ENCODE measurements at regions not wholly inside any gene's neighbourhood (a gene's known extent, or its start where the extent isn't known, plus 50 kb on each side); places are given as distances from the start of the nearest gene placed in this dataset.

DNA sequence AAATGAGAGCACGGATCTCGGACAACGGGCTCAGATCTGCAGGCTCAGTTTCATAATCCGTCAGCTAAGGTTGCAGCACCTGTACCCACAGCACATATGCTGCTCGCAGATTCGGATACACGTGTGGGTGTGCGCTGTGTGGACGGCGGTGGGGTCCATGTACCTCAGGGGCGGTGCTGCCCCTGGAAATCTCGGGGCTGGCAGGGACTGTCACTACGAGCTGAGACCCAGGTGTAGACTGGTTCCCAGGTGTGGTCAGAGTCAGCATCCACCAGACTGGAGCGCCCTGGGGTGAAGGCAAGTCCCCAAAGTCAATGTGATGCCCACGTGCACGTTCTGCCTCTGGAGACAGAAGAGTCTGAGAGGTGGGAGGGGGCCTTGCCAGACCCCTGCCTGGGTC lies 989.3 kb downstream of the BRD1 start:
- no peak overlapping the region for H3K4me3 Mint-ChIP-seq
- TF ChIP-seq, protein P1, sequence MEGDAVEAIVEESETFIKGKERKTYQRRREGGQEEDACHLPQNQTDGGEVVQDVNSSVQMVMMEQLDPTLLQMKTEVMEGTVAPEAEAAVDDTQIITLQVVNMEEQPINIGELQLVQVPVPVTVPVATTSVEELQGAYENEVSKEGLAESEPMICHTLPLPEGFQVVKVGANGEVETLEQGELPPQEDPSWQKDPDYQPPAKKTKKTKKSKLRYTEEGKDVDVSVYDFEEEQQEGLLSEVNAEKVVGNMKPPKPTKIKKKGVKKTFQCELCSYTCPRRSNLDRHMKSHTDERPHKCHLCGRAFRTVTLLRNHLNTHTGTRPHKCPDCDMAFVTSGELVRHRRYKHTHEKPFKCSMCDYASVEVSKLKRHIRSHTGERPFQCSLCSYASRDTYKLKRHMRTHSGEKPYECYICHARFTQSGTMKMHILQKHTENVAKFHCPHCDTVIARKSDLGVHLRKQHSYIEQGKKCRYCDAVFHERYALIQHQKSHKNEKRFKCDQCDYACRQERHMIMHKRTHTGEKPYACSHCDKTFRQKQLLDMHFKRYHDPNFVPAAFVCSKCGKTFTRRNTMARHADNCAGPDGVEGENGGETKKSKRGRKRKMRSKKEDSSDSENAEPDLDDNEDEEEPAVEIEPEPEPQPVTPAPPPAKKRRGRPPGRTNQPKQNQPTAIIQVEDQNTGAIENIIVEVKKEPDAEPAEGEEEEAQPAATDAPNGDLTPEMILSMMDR (IDR thresholded peaks at IDR 0.05; ENCODE audit: unreplicated experiment in 3 of 3), result no peak
- H3K27ac Mint-ChIP-seq, result no peak overlapping the region
- H3K36me3 Mint-ChIP-seq (ENCODE audit: low read depth), result no peaks in the 10 kb centered on the region
- H3K27me3 Mint-ChIP-seq (ENCODE audit: low read depth), result peaks cover 31% of the 10 kb centered on the region
- no peaks in the 10 kb centered on the region for H3K4me1 Mint-ChIP-seq
- H3K9me3 Mint-ChIP-seq, result peaks cover under 1% of the 10 kb centered on the region

DNA sequence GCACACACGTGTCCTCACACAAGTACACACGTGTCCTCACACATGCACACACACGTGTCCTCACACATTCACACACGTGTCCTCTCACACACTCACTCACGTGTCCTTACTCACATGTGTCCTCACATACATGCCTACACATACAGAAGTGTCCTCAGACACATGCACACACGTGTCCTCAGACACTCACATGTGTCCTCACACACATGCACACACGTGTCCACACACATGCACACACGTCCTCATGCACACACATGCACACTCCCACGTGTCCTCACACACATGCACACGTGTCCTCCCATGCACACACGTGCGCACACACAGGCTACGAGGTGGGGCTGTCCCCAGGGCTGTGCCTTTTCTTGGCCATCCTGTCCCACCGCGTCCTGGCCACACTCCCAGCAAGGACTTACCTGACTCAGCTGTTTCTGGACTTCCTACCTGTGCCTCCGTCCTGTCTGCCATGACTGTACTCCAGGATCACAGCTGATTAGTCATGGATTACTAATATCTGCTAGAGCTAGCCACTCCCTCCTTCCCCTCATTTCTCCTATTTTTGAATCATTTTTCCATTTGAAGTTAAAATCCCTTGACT lies 990.2 kb downstream of the BRD1 start:
- H3K36me3 Mint-ChIP-seq (ENCODE audit: low read depth), result peaks cover 4% of the 10 kb centered on the region
- H3K27me3 Mint-ChIP-seq (ENCODE audit: low read depth), result peaks cover 27% of the 10 kb centered on the region

DNA sequence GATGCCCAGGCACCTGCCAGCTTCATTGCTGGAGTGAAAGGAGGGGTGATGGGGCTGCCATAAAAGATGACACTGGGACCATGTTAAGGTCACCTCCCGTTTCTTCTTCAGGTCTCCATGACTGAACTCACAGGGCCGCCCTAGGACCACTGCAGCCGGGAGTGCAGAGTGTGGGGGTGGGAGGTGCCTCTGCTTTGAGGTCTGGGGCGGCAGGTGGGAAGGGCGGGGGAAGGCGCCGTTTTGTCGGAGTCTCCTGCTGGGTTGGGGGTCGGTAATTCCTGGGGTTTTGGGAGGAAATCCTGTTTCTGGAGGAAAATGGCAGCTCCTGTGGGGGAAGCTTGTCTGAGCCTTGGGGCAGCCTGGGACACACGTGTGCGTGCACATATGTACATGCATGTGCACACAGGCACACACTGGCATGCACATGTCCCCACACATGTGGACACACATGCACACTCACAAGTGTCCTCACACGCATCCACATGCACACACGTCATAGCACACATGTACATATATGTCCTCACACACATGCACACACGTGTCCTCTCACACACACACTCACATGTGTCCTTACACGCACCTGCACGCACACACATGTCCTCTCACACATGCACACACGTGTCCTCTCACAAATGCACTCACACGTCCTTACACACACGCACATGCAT lies 990.9 kb downstream of the BRD1 start:
- H3K4me3 Mint-ChIP-seq, result no peak overlapping the region
- peaks cover 4% of the 10 kb centered on the region for H3K36me3 Mint-ChIP-seq (ENCODE audit: low read depth)
- TF ChIP-seq, protein P1 (IDR thresholded peaks at IDR 0.05; ENCODE audit: unreplicated experiment in 3 of 3), result no peak
- H3K9me3 Mint-ChIP-seq, result peaks cover 8% of the 10 kb centered on the region
- no peaks in the 10 kb centered on the region for H3K4me1 Mint-ChIP-seq
- H3K27me3 Mint-ChIP-seq (ENCODE audit: low read depth), result peaks cover 24% of the 10 kb centered on the region
- no peak overlapping the region for H3K27ac Mint-ChIP-seq

More for the DNA sequence above, 990.2 kb downstream of the BRD1 start:
- no peak overlapping the region for H3K4me3 Mint-ChIP-seq
- TF ChIP-seq, protein P1 (IDR thresholded peaks at IDR 0.05; ENCODE audit: unreplicated experiment in 3 of 3), result no peak
- H3K27ac Mint-ChIP-seq, result no peak overlapping the region
- H3K4me1 Mint-ChIP-seq, result no peaks in the 10 kb centered on the region
- peaks cover 8% of the 10 kb centered on the region for H3K9me3 Mint-ChIP-seq

DNA sequence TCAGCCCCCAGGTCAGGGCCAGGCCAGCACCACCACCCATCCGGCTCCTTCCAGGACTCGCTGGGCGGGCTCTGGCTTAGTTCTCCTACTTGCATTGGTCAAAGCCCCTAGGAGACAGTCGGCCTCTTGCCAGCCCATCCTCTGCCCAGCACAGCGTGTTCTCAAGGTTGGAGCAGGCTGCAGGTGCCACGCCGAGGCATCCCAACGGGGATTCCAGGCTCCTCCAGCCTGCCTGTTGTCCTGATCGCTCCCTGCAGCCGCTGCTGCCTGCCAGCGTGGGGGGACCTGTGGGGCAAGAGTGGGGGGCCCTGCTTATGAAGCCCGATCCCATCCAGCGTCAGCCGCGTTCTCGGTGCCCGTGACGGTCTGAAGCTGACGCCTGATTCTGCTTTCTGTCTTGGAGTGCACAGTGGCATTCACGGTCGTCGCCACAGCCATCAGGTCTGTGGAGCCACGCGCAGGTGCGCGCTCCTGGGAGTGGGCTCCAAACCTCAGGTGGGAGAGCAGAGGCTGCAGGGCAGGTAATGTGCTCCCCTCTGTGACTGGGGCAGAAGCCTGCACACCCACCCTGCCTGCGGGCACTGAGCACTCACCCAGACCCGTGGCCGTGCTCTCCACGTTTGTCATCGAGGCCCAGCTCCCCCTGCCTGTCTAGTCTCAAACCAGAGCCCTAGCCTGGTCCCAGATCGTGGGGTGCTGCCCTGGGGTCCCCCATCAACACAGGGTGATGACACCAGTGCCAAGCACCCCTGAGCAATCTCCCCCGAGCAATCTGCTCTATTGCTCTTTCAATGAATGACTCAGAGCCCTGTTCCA lies 991.6 kb downstream of the BRD1 start:
- Mint-ChIP-seq H3K27me3 (ENCODE audit: low read depth) (peaks cover 19% of the 10 kb centered on the region), H3K4me1 (no peaks in the 10 kb centered on the region), H3K36me3 (ENCODE audit: low read depth) (peaks cover 4% of the 10 kb centered on the region), H3K27ac (no peak overlapping the region), H3K4me3 (no peak overlapping the region), H3K9me3 (peaks cover 12% of the 10 kb centered on the region)
- TF ChIP-seq, protein P1 (IDR thresholded peaks at IDR 0.05; ENCODE audit: unreplicated experiment in 3 of 3), result no peak

DNA sequence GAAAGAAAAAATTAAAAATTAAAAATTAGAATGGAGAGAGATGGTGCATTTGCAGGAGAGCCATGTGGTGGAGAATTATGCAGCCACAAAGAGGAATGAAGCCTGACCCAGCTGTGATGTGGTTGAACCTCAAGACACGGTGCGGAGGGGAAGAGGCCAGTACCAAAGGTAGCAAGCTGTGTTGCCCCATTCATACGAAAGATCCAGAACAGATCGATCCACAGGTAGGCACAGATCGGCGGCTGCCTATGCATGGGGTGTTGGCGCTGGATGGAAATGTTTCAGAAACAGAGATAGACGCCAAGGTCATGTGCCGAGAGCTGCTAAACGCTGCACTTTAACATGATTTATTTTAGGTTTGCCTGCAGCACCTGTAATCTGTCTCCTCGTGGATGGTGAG lies 992.3 kb downstream of the BRD1 start:
- no peak overlapping the region for H3K27ac Mint-ChIP-seq
- H3K4me3 Mint-ChIP-seq, result no peak overlapping the region
- H3K27me3 Mint-ChIP-seq (ENCODE audit: low read depth), result peaks cover 17% of the 10 kb centered on the region
- H3K9me3 Mint-ChIP-seq, result peaks cover 15% of the 10 kb centered on the region
- peaks cover 4% of the 10 kb centered on the region for H3K36me3 Mint-ChIP-seq (ENCODE audit: low read depth)
- TF ChIP-seq, protein P1 (IDR thresholded peaks at IDR 0.05; ENCODE audit: unreplicated experiment in 3 of 3), result no peak
- H3K4me1 Mint-ChIP-seq, result no peaks in the 10 kb centered on the region

Measured in nephron (organoid).